ENCODE measurements at regions not wholly inside any gene's neighbourhood (a gene's known extent, or its start where the extent isn't known, plus 50 kb on each side); places are given as distances from the start of the nearest gene placed in this dataset.
"Not testable (repeated sequence)": the region's sequence is repeated elsewhere in the genome, so short reads cannot be mapped to it uniquely, and the experiment has no call there.

DNA sequence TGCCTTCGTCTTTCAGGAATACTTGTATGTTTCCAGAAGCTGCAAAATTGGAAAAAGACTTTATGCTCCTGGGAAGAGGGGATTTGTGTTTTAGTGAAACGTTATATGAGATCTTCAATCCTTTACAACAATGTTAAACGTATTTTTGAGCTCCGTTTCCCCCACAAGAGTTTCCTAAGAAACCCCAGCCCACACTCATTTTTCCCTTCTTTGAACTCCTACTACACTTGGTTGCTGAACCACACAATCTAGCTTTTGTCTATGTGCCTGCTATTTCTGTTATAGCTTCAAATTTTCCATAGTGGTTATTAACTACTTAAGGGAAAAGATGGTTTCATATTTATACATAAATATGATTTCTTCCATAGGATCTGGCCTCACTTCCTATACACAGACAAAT, 238.6 kb upstream of the ACTBL2 start:
- no peak overlapping the region for H3K27ac ChIP-seq

DNA sequence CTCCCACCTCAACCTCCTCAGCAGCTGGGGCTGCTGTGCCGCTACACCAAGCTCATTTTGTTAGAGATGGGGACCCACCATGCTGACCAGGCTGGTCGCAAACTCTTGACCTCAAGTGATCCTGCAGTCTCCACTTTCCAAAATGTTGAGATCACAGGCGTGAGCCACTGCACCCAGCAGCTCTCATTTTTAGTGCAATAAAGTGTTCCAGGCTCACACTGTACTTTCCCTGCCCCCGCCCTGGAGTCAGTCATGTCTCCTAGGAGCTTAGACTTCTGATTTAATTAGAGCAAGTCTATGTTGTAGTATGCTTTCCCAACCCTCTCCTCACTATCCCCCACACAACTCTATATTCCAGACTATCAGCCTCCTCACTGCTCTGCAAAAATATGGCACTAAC, 238.0 kb upstream of the ACTBL2 start:
- no peak for TF ChIP-seq ZFX (IDR thresholded peaks at IDR 0.05)
- TF ChIP-seq, protein P1, sequence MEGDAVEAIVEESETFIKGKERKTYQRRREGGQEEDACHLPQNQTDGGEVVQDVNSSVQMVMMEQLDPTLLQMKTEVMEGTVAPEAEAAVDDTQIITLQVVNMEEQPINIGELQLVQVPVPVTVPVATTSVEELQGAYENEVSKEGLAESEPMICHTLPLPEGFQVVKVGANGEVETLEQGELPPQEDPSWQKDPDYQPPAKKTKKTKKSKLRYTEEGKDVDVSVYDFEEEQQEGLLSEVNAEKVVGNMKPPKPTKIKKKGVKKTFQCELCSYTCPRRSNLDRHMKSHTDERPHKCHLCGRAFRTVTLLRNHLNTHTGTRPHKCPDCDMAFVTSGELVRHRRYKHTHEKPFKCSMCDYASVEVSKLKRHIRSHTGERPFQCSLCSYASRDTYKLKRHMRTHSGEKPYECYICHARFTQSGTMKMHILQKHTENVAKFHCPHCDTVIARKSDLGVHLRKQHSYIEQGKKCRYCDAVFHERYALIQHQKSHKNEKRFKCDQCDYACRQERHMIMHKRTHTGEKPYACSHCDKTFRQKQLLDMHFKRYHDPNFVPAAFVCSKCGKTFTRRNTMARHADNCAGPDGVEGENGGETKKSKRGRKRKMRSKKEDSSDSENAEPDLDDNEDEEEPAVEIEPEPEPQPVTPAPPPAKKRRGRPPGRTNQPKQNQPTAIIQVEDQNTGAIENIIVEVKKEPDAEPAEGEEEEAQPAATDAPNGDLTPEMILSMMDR (conservative IDR thresholded peaks at IDR 0.05): no peak
- no peak overlapping the region for H3K27ac ChIP-seq

More for the DNA sequence above, 238.6 kb upstream of the ACTBL2 start:
- TF ChIP-seq ZFX (IDR thresholded peaks at IDR 0.05): no peak
- TF ChIP-seq, protein P1 (conservative IDR thresholded peaks at IDR 0.05): no peak

DNA sequence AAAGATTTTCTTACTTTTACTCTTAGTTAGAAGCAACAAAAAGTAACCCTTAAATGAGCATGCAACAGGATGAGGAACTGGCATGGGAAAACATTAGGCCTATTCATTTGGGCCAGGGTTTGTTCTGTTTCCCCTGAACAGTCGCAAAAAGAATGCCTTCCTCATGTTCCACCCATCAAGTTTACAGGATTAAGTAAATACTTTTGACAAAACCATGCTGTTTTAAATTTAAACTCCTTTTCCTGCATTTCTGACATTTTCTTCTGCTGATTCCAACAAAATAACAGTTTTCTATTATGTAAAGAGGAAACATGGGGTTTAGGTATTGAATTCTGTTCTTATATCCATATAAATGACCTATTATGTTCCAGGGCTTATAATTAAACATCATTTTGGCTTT, 236.6 kb upstream of the ACTBL2 start:
- TF ChIP-seq, protein P1 (conservative IDR thresholded peaks at IDR 0.05): no peak
- TF ChIP-seq ZFX (IDR thresholded peaks at IDR 0.05): no peak
- no peak overlapping the region for H3K27ac ChIP-seq

DNA sequence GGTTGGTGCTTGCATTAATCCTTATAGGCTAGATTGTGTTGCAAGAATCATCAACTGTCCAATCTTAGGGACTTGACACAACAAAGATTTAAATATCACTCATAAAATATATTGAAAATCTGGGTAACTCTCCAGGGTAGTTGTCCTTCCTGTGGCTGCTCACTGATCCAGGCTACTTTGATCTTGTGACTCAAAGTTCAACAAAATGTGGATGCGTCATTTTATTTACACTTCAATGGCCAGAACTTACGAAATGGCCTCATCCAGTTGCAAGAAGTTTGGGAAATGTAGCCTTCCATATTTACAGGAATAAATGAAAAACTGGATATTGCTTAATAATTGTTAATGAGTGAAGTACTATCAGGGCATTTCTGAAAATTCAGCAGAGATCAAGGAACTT, 235.5 kb upstream of the ACTBL2 start:
- no peak overlapping the region for H3K27ac ChIP-seq
- TF ChIP-seq, protein P1 (conservative IDR thresholded peaks at IDR 0.05): no peak
- TF ChIP-seq ZFX (IDR thresholded peaks at IDR 0.05): no peak

DNA sequence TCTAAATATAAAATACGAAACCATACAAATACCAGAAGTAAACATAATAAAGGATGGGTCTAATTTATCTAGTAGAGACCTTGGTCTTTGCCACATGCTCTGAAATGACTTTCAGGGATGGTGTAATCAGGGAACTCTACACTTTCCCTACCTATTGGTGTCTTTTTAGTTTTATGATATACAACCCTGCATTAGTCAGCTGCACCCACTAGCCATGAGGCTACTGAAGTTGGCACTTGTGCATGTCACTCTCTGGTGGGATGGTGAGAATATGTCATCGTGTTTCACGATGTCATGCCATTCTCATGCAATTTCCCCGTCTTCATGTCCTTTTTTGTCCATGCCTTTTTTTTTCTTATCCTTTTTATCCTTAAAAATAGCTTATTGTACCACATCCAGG, 234.9 kb upstream of the ACTBL2 start:
- H3K27ac ChIP-seq: no peak overlapping the region
- no peak for TF ChIP-seq ZFX (IDR thresholded peaks at IDR 0.05)
- TF ChIP-seq, protein P1 (conservative IDR thresholded peaks at IDR 0.05): no peak

DNA sequence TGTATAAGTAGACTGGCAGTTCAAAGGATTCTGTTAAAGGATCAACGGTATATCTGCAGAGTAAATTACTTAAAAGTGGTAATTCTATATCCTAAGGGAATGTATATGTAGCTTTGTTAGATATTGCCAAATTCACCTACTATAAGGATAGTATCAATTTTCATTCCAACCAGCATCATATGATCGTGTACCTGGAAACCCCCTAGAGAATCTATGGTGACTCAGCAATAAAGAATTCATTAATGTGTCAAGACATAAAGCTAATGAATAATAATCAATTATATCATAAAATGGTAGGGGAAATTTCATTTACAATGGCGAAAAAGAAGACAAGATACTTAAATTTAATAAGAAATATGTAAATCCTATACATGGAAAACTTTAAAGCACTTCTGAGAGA, 234.1 kb upstream of the ACTBL2 start:
- no peak overlapping the region for H3K27ac ChIP-seq
- TF ChIP-seq, protein P1 (conservative IDR thresholded peaks at IDR 0.05): no peak
- TF ChIP-seq ZFX (IDR thresholded peaks at IDR 0.05): no peak

DNA sequence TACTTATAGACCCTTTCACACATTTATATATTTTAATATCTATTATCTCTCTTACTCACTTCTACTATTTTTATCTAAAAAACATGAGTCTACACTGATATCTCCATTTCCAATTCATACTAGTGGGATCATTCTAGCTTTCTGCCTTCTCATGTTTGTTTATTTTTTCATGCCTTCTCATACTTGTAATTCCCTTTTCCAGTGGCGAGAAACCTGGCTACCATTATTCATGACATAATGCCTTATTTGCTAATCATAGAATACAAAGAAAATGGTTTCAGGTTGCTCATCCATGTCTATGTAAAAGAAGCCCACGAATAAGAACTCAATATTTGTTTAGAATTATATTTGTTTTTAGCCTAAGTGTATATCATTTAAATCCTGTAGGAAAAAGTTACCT, 232.7 kb upstream of the ACTBL2 start:
- TF ChIP-seq, protein P1 (conservative IDR thresholded peaks at IDR 0.05): no peak
- TF ChIP-seq ZFX (IDR thresholded peaks at IDR 0.05): no peak
- H3K27ac ChIP-seq: no peak overlapping the region

DNA sequence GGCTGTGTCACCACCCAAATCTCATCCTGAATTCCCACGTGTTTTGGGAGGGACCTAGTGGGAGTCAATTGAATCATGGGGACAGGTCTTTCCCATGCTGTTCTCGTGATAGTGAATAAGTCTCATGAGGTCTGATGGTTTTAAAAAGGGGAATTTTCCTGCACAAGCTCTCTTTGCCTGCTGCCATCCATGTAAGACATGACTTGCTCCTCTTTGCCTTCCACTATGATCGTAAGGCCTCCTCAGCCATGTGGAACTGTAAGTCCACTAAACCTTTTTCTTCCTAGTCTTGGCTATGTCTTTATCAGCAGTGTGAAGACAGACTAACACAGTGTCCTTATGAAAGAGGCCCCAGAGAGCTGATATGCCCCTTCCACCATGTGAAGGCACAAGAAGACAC, 230.9 kb upstream of the ACTBL2 start:
- H3K27ac ChIP-seq: not testable (repeated sequence)
